Small intestine (tissue), 7 donors: ENCODE measurements at regions not wholly inside any gene's neighbourhood (a gene's known extent, or its start where the extent isn't known, plus 50 kb on each side); places are given as distances from the start of the nearest gene placed in this dataset.

Experiments used
- DNase-seq, 2 donors: peaks; one replicate each; pipeline versions ENCODE4 v3.0.0 to v3.0.0-alpha.2; 2013
- FAIRE-seq: peaks from 2 replicates; lab custom pipeline; 2012; peaks lifted over from hg19 to GRCh38; lab: Jason Lieb, UNC
- H3K27ac ChIP-seq, 3 donors: one replicate each; pipeline ENCODE4 v1.5.1; 2013; ENCODE audit warnings: low read length in 2 of 3, mild to moderate bottlenecking in 2 of 3, control low read depth in 1 of 3, inconsistent platforms in 1 of 3, low read depth in 1 of 3, moderate library complexity in 1 of 3
- H3K27me3 ChIP-seq, 3 donors: one replicate each; pipeline ENCODE4 v1.6.1; 2013; ENCODE audit warnings: low read length in 3 of 3, inconsistent platforms in 1 of 3; ENCODE audit not compliant: control insufficient read depth in 3 of 3, insufficient read depth in 3 of 3
- H3K36me3 ChIP-seq, 3 donors: one replicate each; pipeline ENCODE4 v1.6.1; 2013; ENCODE audit warnings: low read length in 3 of 3, inconsistent platforms in 1 of 3, low read depth in 1 of 3, mild to moderate bottlenecking in 1 of 3, moderate library complexity in 1 of 3; ENCODE audit not compliant: control insufficient read depth in 3 of 3, insufficient read depth in 2 of 3
- H3K4me1 ChIP-seq, 3 donors: one replicate each; pipeline ENCODE4 v1.6.1; 2013; ENCODE audit warnings: low read length in 2 of 3, inconsistent platforms in 1 of 3, low read depth in 1 of 3, mild to moderate bottlenecking in 1 of 3, moderate library complexity in 1 of 3; ENCODE audit not compliant: control insufficient read depth in 3 of 3, insufficient read depth in 2 of 3
- H3K4me3 ChIP-seq, 3 donors: one replicate each; pipeline ENCODE4 v1.5.1; 2013; ENCODE audit warnings: low read length in 3 of 3, control low read depth in 1 of 3, inconsistent platforms in 1 of 3, low read depth in 1 of 3, mild to moderate bottlenecking in 1 of 3, moderate library complexity in 1 of 3
- H3K9me3 ChIP-seq, 2 donors: one replicate each; pipeline ENCODE4 v1.6.1; 2013; ENCODE audit warnings: low read depth in 1 of 2, low read length in 1 of 2; ENCODE audit not compliant: control insufficient read depth in 2 of 2, insufficient read depth in 1 of 2
- WGBS, 3 donors: extraction: QIAGEN DNeasy Blood & Tissue Kit; methylation state at CpG; one replicate each; pipeline ENCODE4 v1.1.7; 2013; 5-methylcytosine and 5-hydroxymethylcytosine counted together
- donor health status: healthy with polysubstance abuse.
- donor health status: control.
- donor health status: control.
- donor health status: Bipolar disorder and iron deficiency.
- donor health status: healthy.

DNA sequence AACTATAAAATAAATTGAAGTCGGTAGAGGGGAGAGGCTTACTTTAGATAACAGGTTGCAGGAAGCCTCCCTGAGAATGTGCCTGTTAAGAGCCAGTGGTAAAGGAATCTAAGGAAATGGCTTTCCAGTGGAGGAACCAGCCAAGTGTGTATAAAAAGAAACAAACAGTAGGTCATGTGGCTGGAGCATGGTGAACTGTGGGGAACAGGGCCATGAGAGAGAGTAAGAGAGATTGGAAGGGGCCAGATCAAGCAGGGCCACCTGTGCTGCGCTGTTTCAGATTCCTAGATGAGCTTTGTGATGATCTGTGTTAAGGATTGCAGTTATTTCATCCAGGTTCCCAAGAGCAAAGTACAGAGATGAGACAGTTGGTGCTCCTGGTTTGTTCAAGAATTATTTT is 152.7 kb upstream of the SGCD start:
- Histone ChIP-seq H3K27me3 (no peaks in the 10 kb centered on the region), H3K4me1 (no peaks in the 10 kb centered on the region), H3K27ac (no peak overlapping the region), H3K9me3 (no peaks in the 10 kb centered on the region), H3K36me3 (no peaks in the 10 kb centered on the region), H3K4me3 (no peak overlapping the region)
- WGBS, 3 donors: 42 to 61% (median 44%) methylated on average over 2 of the region's 2 CpGs
- FAIRE-seq: no peak
- DNase-seq: no peak

DNA sequence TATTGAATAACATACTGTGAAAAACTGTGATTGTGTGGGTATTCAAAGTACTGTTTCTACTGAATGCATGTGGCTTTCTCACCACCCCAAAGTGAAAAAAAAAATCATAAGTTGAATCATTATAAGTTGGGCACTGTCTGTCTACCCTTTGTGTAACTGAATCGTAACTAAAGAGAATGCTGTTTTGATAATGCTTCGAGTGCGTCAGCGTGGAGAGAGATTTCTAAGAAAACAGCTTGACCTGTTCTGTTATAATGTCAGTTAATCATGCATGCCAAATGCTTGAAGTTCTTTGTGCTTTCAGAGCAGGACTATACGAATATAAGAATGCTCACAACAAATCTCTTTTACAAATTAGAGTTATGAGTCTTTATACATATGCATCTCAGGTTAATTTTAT is 148.8 kb upstream of the SGCD start:
- Histone ChIP-seq H3K27me3 (no peaks in the 10 kb centered on the region), H3K36me3 (no peaks in the 10 kb centered on the region), H3K27ac (no peak overlapping the region), H3K9me3 (no peaks in the 10 kb centered on the region), H3K4me1 (no peaks in the 10 kb centered on the region), H3K4me3 (no peak overlapping the region)
- 76 to 83% (median 79%) methylated on average over 5 of the region's 5 CpGs for WGBS, 3 donors
- DNase-seq: no peak
- FAIRE-seq: no peak

DNA sequence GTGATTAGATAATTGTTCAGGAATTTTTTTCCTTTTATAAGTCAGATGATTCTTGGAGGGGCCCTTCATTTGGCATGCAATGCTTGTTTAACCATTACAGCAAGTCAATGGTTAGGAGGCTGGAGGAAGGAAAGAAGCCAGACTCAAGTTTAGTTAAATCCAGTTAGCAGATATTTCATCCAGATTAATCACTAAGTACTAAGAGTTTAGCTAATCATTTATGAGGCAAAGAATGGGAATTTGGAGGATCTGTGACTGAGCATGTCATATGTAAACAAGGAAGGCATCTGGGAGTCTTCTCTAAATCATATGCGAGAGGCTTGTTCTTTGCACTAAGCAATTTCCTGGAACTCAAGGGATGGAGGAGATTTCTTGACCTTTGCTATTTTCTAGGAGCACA is 145.3 kb upstream of the SGCD start:
- FAIRE-seq: no peak

DNA sequence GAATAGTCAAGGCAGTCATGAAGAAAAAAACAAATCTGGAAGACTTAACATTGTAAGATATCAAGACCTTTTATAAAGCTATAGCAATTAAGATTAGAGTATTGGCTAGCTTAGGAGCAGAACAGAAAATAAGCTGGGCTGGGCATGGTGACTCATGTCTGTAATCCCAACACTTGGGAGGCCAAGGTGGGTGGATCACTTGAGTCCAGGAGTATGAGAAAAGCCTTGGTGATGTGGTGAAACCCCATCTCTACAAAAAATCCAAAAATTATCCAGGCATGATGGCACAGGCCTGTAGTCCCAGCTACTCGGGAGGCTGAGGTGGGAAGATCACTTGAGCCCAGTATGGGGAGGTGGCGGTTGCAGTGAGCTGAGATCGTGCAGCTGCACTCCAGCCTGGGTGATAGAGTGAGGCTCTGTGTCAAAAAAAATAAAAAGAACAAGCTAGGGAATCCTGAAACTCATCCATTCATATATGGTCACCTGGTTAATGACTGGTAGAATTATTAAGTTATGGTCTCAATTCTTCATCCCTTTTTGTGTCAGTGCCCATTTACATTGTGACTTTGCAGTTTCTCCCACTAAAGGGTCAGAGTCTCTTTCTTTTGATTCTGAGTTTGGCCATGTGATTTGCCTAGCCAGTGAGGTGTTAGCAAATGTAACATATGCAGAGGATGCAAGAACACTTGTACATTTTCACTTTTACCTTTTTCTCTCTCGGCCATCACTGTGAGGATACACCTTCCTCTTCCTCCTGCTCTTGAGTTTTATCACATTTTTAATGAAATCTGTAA is 144.6 kb upstream of the SGCD start:
- Histone ChIP-seq H3K27ac (no peak overlapping the region), H3K36me3 (no peaks in the 10 kb centered on the region), H3K4me1 (no peaks in the 10 kb centered on the region), H3K9me3 (no peaks in the 10 kb centered on the region), H3K27me3 (no peaks in the 10 kb centered on the region), H3K4me3 (no peak overlapping the region)
- FAIRE-seq (no peak), DNase-seq (no peak)
- 75 to 89% (median 83%) methylated on average over 4 of the region's 4 CpGs for WGBS, 3 donors

More for the DNA sequence above, 145.3 kb upstream of the SGCD start:
- Histone ChIP-seq H3K27me3 (no peaks in the 10 kb centered on the region), H3K36me3 (no peaks in the 10 kb centered on the region), H3K4me3 (no peak overlapping the region), H3K9me3 (no peaks in the 10 kb centered on the region), H3K4me1 (no peaks in the 10 kb centered on the region), H3K27ac (no peak overlapping the region)
- no peak for DNase-seq
- 47 to 68% (median 62%) methylated on average over 1 of the region's 1 CpG for WGBS, 3 donors

DNA sequence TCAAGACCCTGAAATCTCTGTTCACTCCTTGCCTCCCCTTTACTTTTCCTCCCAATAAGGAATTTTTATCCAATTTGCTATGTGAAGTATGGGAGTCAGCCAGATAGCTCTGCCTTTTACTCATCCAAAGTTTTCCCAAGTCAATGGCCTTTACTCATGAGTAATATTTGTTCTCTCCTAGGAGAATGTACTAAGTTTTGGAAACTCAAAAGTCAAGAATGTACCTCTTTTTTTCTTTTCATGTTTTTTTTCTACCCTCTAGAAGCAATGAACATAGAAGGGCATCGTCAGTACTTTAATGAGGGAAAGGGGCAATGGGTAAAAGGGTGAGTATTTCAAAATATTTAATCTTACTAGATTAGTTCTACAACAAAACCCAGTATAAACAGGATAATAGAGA is 140.2 kb upstream of the SGCD start:
- H3K4me3 ChIP-seq: no peak overlapping the region
- FAIRE-seq: no peak

DNA sequence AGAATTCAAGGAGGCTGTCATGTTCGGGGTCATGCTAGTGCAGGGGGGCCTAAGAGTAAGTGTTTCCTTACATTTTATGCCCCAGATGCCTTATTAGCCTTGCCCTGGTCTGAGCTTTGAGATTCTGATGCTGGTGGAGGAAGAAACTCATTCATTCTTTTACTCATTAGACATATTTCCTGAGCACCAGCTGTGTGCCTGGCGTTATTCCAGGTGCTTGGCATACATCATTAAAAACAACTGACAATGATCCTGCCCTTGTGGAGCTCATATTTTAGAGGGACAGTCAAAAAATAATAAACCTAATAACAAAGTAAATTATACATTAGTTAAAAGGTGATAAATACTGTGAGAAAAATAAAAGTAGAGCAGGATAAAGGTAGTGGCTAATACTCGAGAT is 138.9 kb upstream of the SGCD start:
- no peaks in the 10 kb centered on the region for H3K36me3 ChIP-seq
- H3K4me1 ChIP-seq: no peaks in the 10 kb centered on the region
- H3K27me3 ChIP-seq: no peaks in the 10 kb centered on the region
- H3K27ac ChIP-seq: no peak overlapping the region
- no peaks in the 10 kb centered on the region for H3K9me3 ChIP-seq
- FAIRE-seq (no peak), DNase-seq (no peak)
- no peak overlapping the region for H3K4me3 ChIP-seq
- WGBS, 3 donors: 42 to 58% (median 50%) methylated on average over 3 of the region's 3 CpGs

More for the DNA sequence above, 140.2 kb upstream of the SGCD start:
- Histone ChIP-seq H3K27me3 (no peaks in the 10 kb centered on the region), H3K27ac (no peak overlapping the region), H3K4me1 (no peaks in the 10 kb centered on the region), H3K9me3 (no peaks in the 10 kb centered on the region), H3K36me3 (no peaks in the 10 kb centered on the region)
- DNase-seq: no peak
- 56 to 76% (median 60%) methylated on average over 1 of the region's 1 CpG for WGBS, 3 donors

DNA sequence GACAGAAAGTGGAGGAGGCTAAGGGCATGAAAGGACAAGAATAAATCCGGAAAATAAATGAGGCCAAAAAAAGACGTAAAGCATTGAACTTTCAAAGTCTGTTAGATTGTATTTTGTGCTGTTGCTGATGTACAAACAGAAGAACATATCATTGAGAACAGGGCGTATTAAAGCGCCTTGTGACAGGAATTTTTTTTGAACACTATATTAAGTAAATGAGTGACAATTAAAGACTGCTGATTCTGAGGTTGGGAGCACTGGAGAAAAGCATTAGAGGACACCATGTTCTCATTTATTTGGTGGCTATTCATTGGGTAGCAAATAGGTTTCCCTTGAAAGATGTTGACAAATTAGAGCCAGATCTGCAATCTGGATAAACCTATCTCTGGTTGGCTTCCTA is 137.3 kb upstream of the SGCD start:
- Histone ChIP-seq H3K9me3 (no peaks in the 10 kb centered on the region), H3K27me3 (no peaks in the 10 kb centered on the region), H3K4me3 (no peak overlapping the region), H3K27ac (no peak overlapping the region), H3K4me1 (no peaks in the 10 kb centered on the region), H3K36me3 (no peaks in the 10 kb centered on the region)
- no peak for FAIRE-seq
- no peak for DNase-seq
- 91 to 95% (median 92%) methylated on average over 4 of the region's 4 CpGs for WGBS, 3 donors

DNA sequence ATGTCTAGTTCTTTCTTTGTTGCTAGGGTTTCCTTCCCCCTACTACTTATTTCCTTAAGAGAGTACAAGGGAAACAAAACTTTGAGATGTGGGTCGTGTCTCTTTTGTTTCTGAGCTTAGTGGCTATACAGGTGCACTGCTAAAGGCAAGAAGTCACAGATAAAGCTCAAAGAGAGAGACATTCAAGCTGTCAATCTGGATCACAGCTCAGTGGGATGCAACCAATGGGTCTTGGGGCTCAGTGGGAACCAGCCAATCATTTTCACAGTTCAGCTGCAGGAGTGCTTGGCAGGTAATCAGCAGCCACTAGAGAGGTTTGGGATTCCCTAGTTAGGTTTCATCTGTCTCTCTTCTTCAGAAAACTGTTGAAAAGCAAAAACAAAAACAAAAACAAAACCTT is 135.4 kb upstream of the SGCD start:
- Histone ChIP-seq H3K4me3 (no peak overlapping the region), H3K36me3 (no peaks in the 10 kb centered on the region), H3K4me1 (no peaks in the 10 kb centered on the region), H3K27ac (no peak overlapping the region), H3K27me3 (no peaks in the 10 kb centered on the region), H3K9me3 (no peaks in the 10 kb centered on the region)
- DNase-seq: no peak
- FAIRE-seq: no peak
- 7 to 44% (median 40%) methylated on average over 1 of the region's 1 CpG for WGBS, 3 donors
